NT2/D1 (cell line): ENCODE measurements at regions not wholly inside any gene's neighbourhood (a gene's known extent, or its start where the extent isn't known, plus 50 kb on each side); places are given as distances from the start of the nearest gene placed in this dataset.

Experiments used
- SUZ12 ChIP-seq: IDR thresholded peaks from 2 replicates; pipeline ENCODE4 v1.6.1; 2011; ENCODE audit not compliant: insufficient read length, insufficient read depth; ENCODE audit errors: extremely low read depth
- YY1 ChIP-seq: IDR thresholded peaks from 2 replicates; pipeline ENCODE4 v1.6.1; 2011; ENCODE audit not compliant: insufficient read length, insufficient read depth

GRCh38 chr19:30168760-30169159, 203.4 kb upstream of the ZNF536 start:
- TF ChIP-seq SUZ12 = no peak
- TF ChIP-seq YY1 = no peak
